HG02870 (cell line): ENCODE measurements at regions not wholly inside any gene's neighbourhood (a gene's known extent, or its start where the extent isn't known, plus 50 kb on each side); places are given as distances from the start of the nearest gene placed in this dataset.

ENCODE experiments used
- ATAC-seq: cut with Tn5 transposase; IDR thresholded peaks from one replicate; pipeline ENCODE4 v1.9.1; 2021; ENCODE audit warnings: mild to moderate bottlenecking, moderate library complexity; ENCODE audit not compliant: unreplicated experiment

GRCh38 chr6:170483413-170483812, 69.7 kb downstream of the PSMB1 start:
- no peak for ATAC-seq

- ATAC-seq = no peak
Observed at GRCh38 chr6:170480050-170480692, 72.9 kb downstream of the PSMB1 start.

- peak; percentile 75 for ATAC-seq
Observed at GRCh38 chr6:170476360-170476759, 76.7 kb downstream of the PSMB1 start.

- ATAC-seq = no peak
Observed at GRCh38 chr6:170475118-170475517, 78.0 kb downstream of the PSMB1 start.

GRCh38 chr6:170473801-170474200, 79.3 kb downstream of the PSMB1 start:
- no peak for ATAC-seq

GRCh38 chr6:170473301-170473717, 79.8 kb downstream of the PSMB1 start:
- ATAC-seq = no peak

GRCh38 chr6:170471491-170471890, 81.6 kb downstream of the PSMB1 start:
- ATAC-seq = no peak

GRCh38 chr6:170470734-170471133, 82.4 kb downstream of the PSMB1 start:
- ATAC-seq = no peak

GRCh38 chr6:170464524-170464979, 88.6 kb downstream of the PSMB1 start:
- ATAC-seq = peak; percentile 79

GRCh38 chr6:170464080-170464479, 89.0 kb downstream of the PSMB1 start:
- ATAC-seq = peak; percentile 3

GRCh38 chr6:170463101-170463721, 89.9 kb downstream of the PSMB1 start:
- no peak for ATAC-seq

- no peak for ATAC-seq
Observed at GRCh38 chr6:170462366-170463020, 90.6 kb downstream of the PSMB1 start.

GRCh38 chr6:170461556-170462365, 91.3 kb downstream of the PSMB1 start:
- ATAC-seq = no peak

- ATAC-seq = no peak
Observed at GRCh38 chr6:170461111-170461510, 92.0 kb downstream of the PSMB1 start.

GRCh38 chr6:170460641-170461040, 92.5 kb downstream of the PSMB1 start:
- no peak for ATAC-seq

- ATAC-seq = peak; percentile 86
Observed at GRCh38 chr6:170459451-170459850, 93.7 kb downstream of the PSMB1 start.

- no peak for ATAC-seq
Observed at GRCh38 chr6:170456886-170457698, 96.0 kb downstream of the PSMB1 start.
